GM19397 (cell line): ENCODE measurements at regions not wholly inside any gene's neighbourhood (a gene's known extent, or its start where the extent isn't known, plus 50 kb on each side); places are given as distances from the start of the nearest gene placed in this dataset.

ENCODE experiments used
- ATAC-seq: cut with Tn5 transposase; IDR thresholded peaks from one replicate; pipeline ENCODE4 v1.9.1; 2021; ENCODE audit warnings: mild to moderate bottlenecking, moderate library complexity; ENCODE audit not compliant: unreplicated experiment

DNA sequence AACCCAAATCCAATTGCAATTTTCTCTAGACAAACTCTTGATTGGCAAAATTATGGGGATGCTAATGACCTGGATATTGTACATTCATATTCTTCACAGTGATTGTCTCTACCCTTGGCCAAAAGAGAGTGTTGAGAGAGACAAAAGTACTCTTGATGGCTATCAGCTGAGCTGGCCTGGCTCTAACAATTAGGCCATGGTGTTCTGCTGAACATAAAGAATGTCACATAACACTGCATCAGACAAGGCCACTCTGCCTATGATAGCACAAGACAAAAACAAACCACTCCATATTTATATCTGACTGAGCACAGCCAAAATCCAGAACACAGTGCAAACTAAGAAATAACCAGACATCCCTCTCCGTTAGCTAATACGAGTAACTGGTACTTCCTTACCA is 101.7 kb downstream of the ADAMTS1 start:
- ATAC-seq: no peak

- ATAC-seq: no peak
Observed at GRCh38 chr21:26739189-26739588, 106.0 kb downstream of the ADAMTS1 start.

DNA sequence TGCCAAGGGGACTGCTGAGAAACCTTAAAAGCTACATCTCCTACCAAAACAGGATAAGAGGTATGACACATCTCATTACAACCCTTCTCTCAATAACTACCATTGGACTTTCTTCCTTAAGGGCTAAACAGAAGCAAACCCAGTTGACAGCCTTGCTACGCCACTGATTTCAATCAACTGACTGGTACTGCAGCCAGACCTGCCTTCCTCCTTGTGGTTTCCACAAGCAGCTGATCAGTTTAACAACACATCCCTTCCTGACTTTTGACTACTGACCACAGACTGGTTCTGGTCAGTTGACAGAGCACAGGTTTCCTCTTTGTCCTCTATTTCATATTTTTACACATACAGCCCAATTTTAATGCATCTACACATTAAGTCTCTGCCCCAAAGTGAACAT is 108.8 kb downstream of the ADAMTS1 start:
- ATAC-seq: no peak

DNA sequence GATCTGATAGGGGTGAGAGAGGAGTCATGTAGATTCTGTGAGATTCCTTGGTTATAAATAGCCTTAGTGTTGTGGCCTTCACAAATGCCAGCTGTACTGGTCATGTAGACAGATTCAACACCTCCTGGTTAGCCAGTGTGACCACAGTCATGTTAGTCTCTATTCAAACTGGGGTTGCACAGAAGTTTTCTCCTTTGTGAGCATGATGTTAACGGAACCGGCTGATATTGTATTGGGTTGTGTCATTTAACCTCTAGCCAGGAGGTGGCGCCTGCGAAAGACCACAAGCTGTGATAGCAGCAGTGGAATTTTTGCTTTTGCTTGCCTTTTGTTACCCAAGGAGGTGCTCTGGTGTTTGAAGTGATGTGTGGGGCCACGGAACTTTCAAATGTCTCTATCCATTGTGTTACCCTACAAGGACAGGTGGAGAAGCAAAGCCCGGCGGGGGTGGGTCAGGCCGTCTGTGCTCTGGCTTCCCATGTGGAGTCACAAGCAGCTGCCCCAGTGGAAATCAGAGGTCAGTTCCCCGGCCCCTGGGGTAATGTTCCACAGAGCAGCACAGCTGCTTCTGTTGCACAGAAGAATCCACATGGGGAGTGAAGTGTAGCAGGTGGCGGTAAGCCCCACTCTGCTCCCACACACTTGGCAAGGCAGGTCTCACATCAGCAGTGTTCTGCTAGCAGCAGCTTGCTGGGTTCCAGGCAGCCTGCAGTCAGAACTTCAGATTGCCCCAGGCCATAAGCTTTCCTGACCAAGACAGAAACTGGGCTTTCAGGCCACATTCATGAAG is 112.6 kb downstream of the ADAMTS1 start:
- no peak for ATAC-seq

- no peak for ATAC-seq
Observed at GRCh38 chr21:26719750-26720149, 125.5 kb downstream of the ADAMTS1 start.

- no peak for ATAC-seq
Observed at GRCh38 chr21:26717146-26717739, 128.0 kb downstream of the ADAMTS1 start.

DNA sequence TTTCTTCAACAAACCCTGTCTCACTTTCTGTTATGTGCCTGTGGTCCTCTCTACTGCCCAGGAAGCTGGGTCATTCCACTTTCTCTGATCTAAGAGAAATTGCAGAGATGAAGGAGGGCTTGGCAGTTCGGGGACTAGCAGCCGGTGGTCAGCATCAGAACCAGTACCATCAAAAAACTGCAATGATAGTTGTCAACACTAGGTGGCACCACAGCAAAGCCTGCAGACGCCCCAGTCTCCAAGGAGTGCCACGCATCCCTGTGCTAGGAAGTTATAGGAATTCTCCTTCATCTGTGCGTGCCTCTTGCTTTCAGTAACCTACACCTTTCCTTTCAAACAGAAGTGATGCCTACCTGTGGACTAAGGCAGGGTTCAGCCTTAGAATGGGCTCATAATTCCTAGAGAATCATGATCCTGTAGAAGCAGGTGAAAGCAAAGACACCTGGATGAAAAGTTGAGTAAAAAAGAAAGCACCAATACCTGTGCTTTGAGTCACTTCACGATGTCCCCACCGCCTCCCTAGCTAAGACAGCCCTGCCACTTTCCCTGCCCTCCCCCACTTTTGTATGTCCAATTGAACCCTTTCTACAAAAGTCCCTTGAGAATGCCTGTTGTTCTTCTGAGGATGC is 129.2 kb downstream of the ADAMTS1 start:
- ATAC-seq: no peak

- no peak for ATAC-seq
Observed at GRCh38 chr21:26715116-26715515, 130.1 kb downstream of the ADAMTS1 start.

- ATAC-seq: no peak
Observed at GRCh38 chr21:26710155-26710554, 135.1 kb downstream of the ADAMTS1 start.

DNA sequence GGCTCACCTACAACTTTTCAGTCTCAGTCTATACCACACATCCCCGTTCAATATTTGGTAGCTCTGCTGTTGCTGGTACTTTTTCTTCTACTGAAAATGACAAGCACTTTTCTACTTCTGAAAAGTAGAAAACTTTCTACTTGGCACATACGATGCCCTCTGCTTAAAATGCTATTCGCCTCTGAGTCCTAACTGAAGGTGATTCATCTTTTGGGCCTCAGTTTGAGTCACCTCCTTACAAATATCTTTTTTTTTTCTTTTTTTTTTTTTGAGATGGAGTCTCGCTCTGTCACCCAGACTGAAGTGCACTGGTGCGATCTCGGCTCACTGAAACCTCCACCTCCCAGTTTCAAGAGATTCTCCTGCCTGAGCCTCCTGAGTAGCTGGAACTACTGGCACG is 136.0 kb upstream of the CYYR1 start:
- no peak for ATAC-seq

GRCh38 chr21:26708223-26708800 is 135.2 kb upstream of the CYYR1 start:
- no peak for ATAC-seq

DNA sequence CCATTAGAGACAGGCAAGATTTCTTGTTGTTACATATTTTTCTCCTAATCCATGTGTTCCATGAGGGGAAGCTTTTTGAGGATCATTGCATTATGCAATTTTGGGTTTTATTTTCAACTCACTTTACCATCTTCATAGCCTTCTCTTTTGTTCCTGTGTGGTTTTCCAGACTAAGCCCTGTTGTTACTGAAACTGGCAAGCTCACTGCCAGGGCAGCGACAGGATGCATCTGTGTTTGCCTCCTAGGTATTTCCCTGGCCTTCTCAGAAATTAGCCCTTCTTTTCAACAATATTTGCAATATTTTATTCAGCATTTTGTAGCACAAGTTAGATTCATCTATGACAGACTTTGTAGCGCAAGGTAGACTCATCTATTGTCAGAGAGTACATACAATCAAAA is 134.2 kb upstream of the CYYR1 start:
- no peak for ATAC-seq

- no peak for ATAC-seq
Observed at GRCh38 chr21:26698416-26698815, 125.3 kb upstream of the CYYR1 start.

GRCh38 chr21:26691416-26691815 is 118.3 kb upstream of the CYYR1 start:
- ATAC-seq: no peak

DNA sequence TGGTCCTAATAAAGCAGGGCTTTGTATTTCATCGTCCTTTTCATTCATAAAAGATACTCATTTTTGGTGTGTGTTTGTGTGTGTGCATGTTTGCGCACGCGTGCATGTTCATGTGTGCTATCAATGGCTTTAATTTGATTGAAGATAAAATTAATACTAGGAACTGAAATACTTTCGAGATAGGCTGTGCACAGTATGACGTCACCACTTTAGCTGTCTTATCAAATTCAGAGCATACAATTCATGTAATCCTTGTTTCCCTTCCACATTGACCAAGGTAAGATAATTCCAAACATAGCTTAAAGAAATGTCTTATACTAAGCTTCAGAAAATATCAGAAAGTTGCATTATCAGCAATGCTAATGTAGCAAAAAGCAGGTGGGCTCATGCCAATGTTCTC is 113.6 kb upstream of the CYYR1 start:
- ATAC-seq: no peak

- peak; percentile 61 for ATAC-seq
Observed at GRCh38 chr21:26686278-26686677, 113.2 kb upstream of the CYYR1 start.

- ATAC-seq: no peak
Observed at GRCh38 chr21:26684889-26685288, 111.8 kb upstream of the CYYR1 start.

DNA sequence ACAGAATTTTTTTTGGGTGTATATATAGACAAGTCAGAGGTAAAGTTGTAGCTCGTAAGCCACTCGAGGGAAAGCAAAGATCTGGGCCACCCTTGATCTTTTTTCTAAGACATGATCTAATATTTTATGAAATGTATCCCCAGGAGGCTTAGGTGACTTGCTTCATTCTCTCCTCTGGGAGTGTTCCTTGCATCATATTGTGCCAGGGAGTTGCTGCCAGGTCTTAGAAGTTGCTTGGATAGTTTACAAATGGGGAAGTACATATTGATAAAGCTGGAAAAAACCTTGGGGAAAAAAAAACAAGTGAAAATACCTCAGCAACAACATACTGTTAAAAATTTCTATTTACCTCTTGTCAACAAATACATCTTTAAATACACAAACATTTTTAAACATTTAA is 110.9 kb upstream of the CYYR1 start:
- no peak for ATAC-seq

- no peak for ATAC-seq
Observed at GRCh38 chr21:26679284-26679683, 106.2 kb upstream of the CYYR1 start.

- no peak for ATAC-seq
Observed at GRCh38 chr21:26674323-26674722, 101.2 kb upstream of the CYYR1 start.

GRCh38 chr21:26669215-26669764 is 96.2 kb upstream of the CYYR1 start:
- ATAC-seq: no peak

GRCh38 chr21:26659757-26660156 is 86.7 kb upstream of the CYYR1 start:
- ATAC-seq: no peak
